ENCODE measurements at regions not wholly inside any gene's neighbourhood (a gene's known extent, or its start where the extent isn't known, plus 50 kb on each side); places are given as distances from the start of the nearest gene placed in this dataset.

GRCh38 chr1:187794561-187794960 is 965.8 kb downstream of the PLA2G4A start:
- TF ChIP-seq POLR2AphosphoS5 (IDR thresholded peaks at IDR 0.05) (no peak), POLR2A (IDR thresholded peaks at IDR 0.05) (no peak)

All from sigmoid colon (tissue), 4 donors.